ENCODE measurements at regions not wholly inside any gene's neighbourhood (a gene's known extent, or its start where the extent isn't known, plus 50 kb on each side); places are given as distances from the start of the nearest gene placed in this dataset.

DNA sequence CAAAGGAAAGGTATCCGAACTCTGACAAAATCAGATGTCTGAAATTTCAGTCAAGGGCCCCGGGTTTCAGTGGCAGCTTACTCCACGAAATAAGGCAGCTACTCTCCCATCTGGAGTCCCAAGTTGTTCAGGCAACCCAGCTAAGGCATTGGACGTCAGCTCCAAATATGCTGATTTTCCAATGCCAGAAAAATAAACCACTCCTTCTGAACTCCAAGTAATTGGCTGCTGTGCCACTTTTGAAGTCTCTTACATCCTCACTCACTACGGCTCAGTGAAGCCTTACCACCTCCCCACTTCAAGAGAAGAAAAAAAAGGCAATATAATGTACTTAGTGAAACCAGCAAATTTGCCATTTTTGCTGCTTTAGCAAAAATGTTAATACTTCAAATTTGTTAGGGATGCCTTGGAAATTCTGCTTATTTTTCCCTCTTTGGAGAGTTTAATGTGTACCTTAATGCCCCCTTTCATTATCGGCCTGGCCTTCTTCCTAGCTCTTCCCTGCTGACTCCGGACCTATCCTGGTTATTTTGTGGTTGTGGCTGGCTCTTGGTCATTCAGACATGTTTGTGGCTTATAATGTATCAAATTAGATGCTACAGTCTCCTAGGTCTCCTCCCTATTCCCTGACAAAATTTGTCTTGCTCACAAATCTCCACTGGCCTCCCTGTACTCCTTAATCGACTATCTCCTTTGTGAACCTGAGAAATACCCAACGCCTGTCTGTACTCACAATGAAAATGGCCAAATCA, 589.2 kb upstream of the ZEB2 start:
- Histone ChIP-seq H3K27me3 (ENCODE audit: insufficient read depth, low read depth, severe bottlenecking) (no peaks in the 10 kb centered on the region), H3K27ac (no peak overlapping the region), H3K9me3 (ENCODE audit: severe bottlenecking) (no peaks in the 10 kb centered on the region), H3K36me3 (no peaks in the 10 kb centered on the region), H3K4me3 (ENCODE audit: low read depth, low read length) (no peak overlapping the region)
- no peak for DNase-seq
- TF ChIP-seq, protein P1, sequence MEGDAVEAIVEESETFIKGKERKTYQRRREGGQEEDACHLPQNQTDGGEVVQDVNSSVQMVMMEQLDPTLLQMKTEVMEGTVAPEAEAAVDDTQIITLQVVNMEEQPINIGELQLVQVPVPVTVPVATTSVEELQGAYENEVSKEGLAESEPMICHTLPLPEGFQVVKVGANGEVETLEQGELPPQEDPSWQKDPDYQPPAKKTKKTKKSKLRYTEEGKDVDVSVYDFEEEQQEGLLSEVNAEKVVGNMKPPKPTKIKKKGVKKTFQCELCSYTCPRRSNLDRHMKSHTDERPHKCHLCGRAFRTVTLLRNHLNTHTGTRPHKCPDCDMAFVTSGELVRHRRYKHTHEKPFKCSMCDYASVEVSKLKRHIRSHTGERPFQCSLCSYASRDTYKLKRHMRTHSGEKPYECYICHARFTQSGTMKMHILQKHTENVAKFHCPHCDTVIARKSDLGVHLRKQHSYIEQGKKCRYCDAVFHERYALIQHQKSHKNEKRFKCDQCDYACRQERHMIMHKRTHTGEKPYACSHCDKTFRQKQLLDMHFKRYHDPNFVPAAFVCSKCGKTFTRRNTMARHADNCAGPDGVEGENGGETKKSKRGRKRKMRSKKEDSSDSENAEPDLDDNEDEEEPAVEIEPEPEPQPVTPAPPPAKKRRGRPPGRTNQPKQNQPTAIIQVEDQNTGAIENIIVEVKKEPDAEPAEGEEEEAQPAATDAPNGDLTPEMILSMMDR (IDR thresholded peaks at IDR 0.05; ENCODE audit: low read depth, low read length), result no peak

DNA sequence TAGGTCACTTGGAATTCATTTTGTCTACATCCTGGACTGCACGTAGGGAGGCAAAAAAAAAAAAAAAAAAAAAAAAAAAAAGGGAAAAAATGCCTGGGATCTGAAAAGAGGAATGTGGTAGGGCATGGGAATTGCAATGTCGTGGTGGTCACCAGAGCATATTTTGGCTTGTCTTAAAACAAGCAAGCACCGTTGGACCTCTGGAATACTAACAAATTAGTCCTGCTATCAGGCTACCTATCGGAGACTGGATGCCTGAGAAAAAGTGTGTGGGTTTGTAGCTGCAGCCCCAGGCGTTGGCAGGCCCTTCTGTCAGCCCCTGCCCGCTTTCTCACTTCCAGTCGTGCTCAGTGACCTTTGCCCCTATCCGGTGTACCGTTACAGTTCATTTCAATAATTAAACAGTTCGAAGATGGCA, 588.5 kb upstream of the ZEB2 start:
- Histone ChIP-seq H3K9me3 (ENCODE audit: severe bottlenecking) (no peaks in the 10 kb centered on the region), H3K27me3 (ENCODE audit: insufficient read depth, low read depth, severe bottlenecking) (no peaks in the 10 kb centered on the region), H3K36me3 (no peaks in the 10 kb centered on the region), H3K4me3 (ENCODE audit: low read depth, low read length) (no peak overlapping the region), H3K27ac (no peak overlapping the region)
- TF ChIP-seq, protein P1 (IDR thresholded peaks at IDR 0.05; ENCODE audit: low read depth, low read length), result no peak
- DNase-seq, result no peak

GRCh38 chr2:145106293-145106692, 586.4 kb upstream of the ZEB2 start:
- Histone ChIP-seq H3K9me3 (ENCODE audit: severe bottlenecking) (no peaks in the 10 kb centered on the region), H3K36me3 (no peaks in the 10 kb centered on the region), H3K27me3 (ENCODE audit: insufficient read depth, low read depth, severe bottlenecking) (no peaks in the 10 kb centered on the region), H3K27ac (no peak overlapping the region), H3K4me3 (ENCODE audit: low read depth, low read length) (no peak overlapping the region)
- no peak for DNase-seq
- TF ChIP-seq, protein P1 (IDR thresholded peaks at IDR 0.05; ENCODE audit: low read depth, low read length), result no peak

DNA sequence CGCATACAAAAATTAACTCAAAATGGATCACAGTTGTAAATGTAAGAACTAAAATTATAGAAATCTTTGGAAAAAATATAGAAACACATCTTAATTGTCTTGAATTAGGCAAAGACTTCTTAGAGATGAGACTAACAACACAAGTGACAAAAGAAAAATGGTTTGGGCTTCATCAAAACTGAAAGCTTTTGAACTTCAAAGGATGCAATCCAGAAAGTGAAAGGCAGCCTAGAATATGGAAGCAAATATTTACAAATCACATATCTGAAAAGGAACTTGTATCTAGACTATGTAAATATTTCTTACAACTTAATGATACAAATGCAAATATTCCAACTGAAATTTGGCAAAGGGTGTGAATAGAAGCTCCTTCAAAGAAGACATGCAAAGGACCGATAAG, 582.8 kb upstream of the ZEB2 start:
- no peaks in the 10 kb centered on the region for H3K27me3 ChIP-seq (ENCODE audit: insufficient read depth, low read depth, severe bottlenecking)
- no peaks in the 10 kb centered on the region for H3K9me3 ChIP-seq (ENCODE audit: severe bottlenecking)
- TF ChIP-seq, protein P1 (IDR thresholded peaks at IDR 0.05; ENCODE audit: low read depth, low read length), result no peak
- no peak for DNase-seq
- H3K36me3 ChIP-seq, result no peaks in the 10 kb centered on the region
- no peak overlapping the region for H3K27ac ChIP-seq
- no peak overlapping the region for H3K4me3 ChIP-seq (ENCODE audit: low read depth, low read length)

DNA sequence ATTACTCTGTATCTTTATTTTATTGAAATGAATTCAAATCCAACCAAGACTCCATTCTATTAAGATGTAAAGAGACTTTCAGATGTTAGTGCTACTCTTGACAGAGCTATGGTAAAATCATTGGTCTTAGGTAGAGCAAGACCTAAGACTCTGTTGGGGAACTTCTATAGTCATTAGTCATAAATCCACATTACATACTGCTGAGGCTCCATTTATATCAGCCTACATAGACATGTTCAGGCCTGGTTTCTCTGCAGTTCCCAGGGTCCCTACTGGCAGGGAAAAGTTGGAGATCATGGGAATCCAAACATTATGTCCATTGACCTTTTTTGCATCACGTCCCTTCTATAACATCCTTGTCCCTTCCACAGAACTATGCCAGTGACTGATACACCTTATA, 580.4 kb upstream of the ZEB2 start:
- no peaks in the 10 kb centered on the region for H3K27me3 ChIP-seq (ENCODE audit: insufficient read depth, low read depth, severe bottlenecking)
- TF ChIP-seq, protein P1 (IDR thresholded peaks at IDR 0.05; ENCODE audit: low read depth, low read length), result no peak

GRCh38 chr2:145096582-145096981, 576.7 kb upstream of the ZEB2 start:
- Histone ChIP-seq H3K27me3 (ENCODE audit: insufficient read depth, low read depth, severe bottlenecking) (no peaks in the 10 kb centered on the region), H3K36me3 (no peaks in the 10 kb centered on the region), H3K9me3 (ENCODE audit: severe bottlenecking) (no peaks in the 10 kb centered on the region), H3K4me3 (ENCODE audit: low read depth, low read length) (no peak overlapping the region), H3K27ac (no peak overlapping the region)
- TF ChIP-seq, protein P1 (IDR thresholded peaks at IDR 0.05; ENCODE audit: low read depth, low read length), result no peak
- DNase-seq, result no peak

More for the DNA sequence above, 580.4 kb upstream of the ZEB2 start:
- Histone ChIP-seq H3K9me3 (ENCODE audit: severe bottlenecking) (no peaks in the 10 kb centered on the region), H3K36me3 (no peaks in the 10 kb centered on the region), H3K4me3 (ENCODE audit: low read depth, low read length) (no peak overlapping the region), H3K27ac (no peak overlapping the region)
- DNase-seq, result no peak

Data from WERI-Rb-1 (cell line).